HepG2 (cell line): ENCODE measurements at regions not wholly inside any gene's neighbourhood (a gene's known extent, or its start where the extent isn't known, plus 50 kb on each side); places are given as distances from the start of the nearest gene placed in this dataset.

ENCODE experiments used
- ATF2 ChIP-seq: sonication (generic); formaldehyde crosslinking; IDR thresholded peaks from 2 replicates; pipeline ENCODE4 v1.4.0; 2020; ENCODE audit warnings: missing genetic modification reagents
- BCL6 ChIP-seq: IDR thresholded peaks from 2 replicates; pipeline ENCODE4 v1.6.1; 2016; ENCODE audit warnings: missing genetic modification reagents, missing compliant biosample characterization
- IRF2 ChIP-seq: IDR thresholded peaks from 2 replicates; pipeline ENCODE4 v1.6.1; 2018; ENCODE audit warnings: missing genetic modification reagents, missing compliant biosample characterization
- KLF11 ChIP-seq: IDR thresholded peaks from 2 replicates; pipeline ENCODE4 v1.6.1; 2016; ENCODE audit warnings: missing compliant biosample characterization
- NCOR1 ChIP-seq: fragments of 200-600 bp; sonication (generic); IDR thresholded peaks from 2 replicates; pipeline ENCODE4 v1.7.0; 2017; ENCODE audit warnings: antibody characterized with exemption, low read length, borderline replicate concordance
- ONECUT2 ChIP-seq: sonication (generic); formaldehyde crosslinking; IDR thresholded peaks from 2 replicates; pipeline ENCODE4 v1.4.0; 2020; ENCODE audit warnings: missing genetic modification reagents
- PAF1 ChIP-seq: IDR thresholded peaks from 2 replicates; pipeline ENCODE4 v1.6.1; 2016; ENCODE audit warnings: missing genetic modification reagents, missing compliant biosample characterization
- PITX1 ChIP-seq: sonication (generic); formaldehyde crosslinking; IDR thresholded peaks from 2 replicates; pipeline ENCODE4 v1.5.1; 2020; ENCODE audit warnings: mild to moderate bottlenecking, missing genetic modification reagents
- RAD51 ChIP-seq: fragments of 450-650 bp; IDR thresholded peaks from 2 replicates; pipeline ENCODE4 v1.6.1; 2016; ENCODE audit warnings: borderline replicate concordance
- RNF219 ChIP-seq: sonication (generic); formaldehyde crosslinking; IDR thresholded peaks from 2 replicates; pipeline ENCODE4 v1.5.0; 2020; ENCODE audit warnings: mild to moderate bottlenecking, missing genetic modification reagents
- SCMH1 ChIP-seq: sonication (generic); formaldehyde crosslinking; IDR thresholded peaks from 2 replicates; pipeline ENCODE4 v1.9.0; 2021; ENCODE audit warnings: missing genetic modification reagents, mild to moderate bottlenecking, borderline replicate concordance
- SIX1 ChIP-seq: sonication (generic); formaldehyde crosslinking; IDR thresholded peaks from 2 replicates; pipeline ENCODE4 v1.4.0; 2020; ENCODE audit warnings: missing genetic modification reagents, borderline replicate concordance
- ZNF12 ChIP-seq: sonication (generic); formaldehyde crosslinking; IDR thresholded peaks from 2 replicates; pipeline ENCODE4 v1.5.0; 2020; ENCODE audit warnings: missing genetic modification reagents
- ZSCAN31 ChIP-seq: sonication (generic); formaldehyde crosslinking; IDR thresholded peaks from 2 replicates; pipeline ENCODE4 v1.5.0; 2020; ENCODE audit warnings: low read depth, mild to moderate bottlenecking, missing genetic modification reagents
- TF ChIP-seq, protein P1 (sequence below): fragments of 450-650 bp; IDR thresholded peaks from 2 replicates; pipeline ENCODE4 v1.6.1; 2017; ENCODE audit warnings: mild to moderate bottlenecking
- TF ChIP-seq, protein P2 (sequence below): sonication (generic); formaldehyde crosslinking; IDR thresholded peaks from 2 replicates; pipeline ENCODE4 v1.5.0; 2020; ENCODE audit warnings: missing genetic modification reagents
- TF ChIP-seq, protein P3 (sequence below): fragments of 450-650 bp; IDR thresholded peaks from 2 replicates; pipeline ENCODE4 v1.6.1; 2016

DNA sequence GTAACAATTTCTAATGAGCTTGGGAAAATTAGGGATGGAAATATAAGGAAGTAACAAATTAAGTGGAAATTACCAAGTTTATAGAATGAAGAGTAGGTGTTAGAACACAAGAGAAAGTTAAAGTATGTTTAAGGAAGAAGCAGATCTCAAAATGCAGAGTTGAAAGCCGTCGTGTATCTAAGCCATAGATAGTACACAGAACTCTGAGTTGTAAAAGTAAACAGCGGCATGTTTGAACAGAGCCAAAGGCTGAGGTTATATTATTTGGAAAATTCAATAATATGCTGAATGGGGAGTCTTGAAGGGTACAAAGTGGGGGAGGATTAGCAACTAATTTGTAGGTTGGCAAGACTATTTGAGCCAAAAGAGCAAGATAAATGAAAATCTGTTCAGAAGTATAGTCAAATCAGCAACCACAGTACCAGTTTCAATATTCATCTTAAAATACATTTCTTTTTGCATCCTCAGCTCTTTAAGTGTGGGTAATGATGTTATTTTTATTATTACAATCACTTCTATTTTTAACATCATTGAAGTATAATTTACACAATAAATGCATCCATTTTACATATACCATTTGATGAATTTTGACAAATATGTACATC is 594.8 kb upstream of the ANO3 start (continued):
- TF ChIP-seq ATF2 (CRISPR knock-in tag), result 0 out of 2 replicates have a peak, but pooled peaks have one; percentile 36
- TF ChIP-seq PAF1 (CRISPR knock-in tag), result no peak
- no peak for TF ChIP-seq ZNF12 (CRISPR knock-in tag)
- no peak for TF ChIP-seq SCMH1 (CRISPR knock-in tag)
- TF ChIP-seq ZSCAN31 (CRISPR knock-in tag), result no peak
- TF ChIP-seq, protein P1, sequence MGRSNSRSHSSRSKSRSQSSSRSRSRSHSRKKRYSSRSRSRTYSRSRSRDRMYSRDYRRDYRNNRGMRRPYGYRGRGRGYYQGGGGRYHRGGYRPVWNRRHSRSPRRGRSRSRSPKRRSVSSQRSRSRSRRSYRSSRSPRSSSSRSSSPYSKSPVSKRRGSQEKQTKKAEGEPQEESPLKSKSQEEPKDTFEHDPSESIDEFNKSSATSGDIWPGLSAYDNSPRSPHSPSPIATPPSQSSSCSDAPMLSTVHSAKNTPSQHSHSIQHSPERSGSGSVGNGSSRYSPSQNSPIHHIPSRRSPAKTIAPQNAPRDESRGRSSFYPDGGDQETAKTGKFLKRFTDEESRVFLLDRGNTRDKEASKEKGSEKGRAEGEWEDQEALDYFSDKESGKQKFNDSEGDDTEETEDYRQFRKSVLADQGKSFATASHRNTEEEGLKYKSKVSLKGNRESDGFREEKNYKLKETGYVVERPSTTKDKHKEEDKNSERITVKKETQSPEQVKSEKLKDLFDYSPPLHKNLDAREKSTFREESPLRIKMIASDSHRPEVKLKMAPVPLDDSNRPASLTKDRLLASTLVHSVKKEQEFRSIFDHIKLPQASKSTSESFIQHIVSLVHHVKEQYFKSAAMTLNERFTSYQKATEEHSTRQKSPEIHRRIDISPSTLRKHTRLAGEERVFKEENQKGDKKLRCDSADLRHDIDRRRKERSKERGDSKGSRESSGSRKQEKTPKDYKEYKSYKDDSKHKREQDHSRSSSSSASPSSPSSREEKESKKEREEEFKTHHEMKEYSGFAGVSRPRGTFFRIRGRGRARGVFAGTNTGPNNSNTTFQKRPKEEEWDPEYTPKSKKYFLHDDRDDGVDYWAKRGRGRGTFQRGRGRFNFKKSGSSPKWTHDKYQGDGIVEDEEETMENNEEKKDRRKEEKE, result no peak
- no peak for TF ChIP-seq KLF11 (CRISPR knock-in tag)
- TF ChIP-seq RNF219 (CRISPR knock-in tag), result no peak
- peak; percentile 45; the same call in 1 of the 2 replicates for TF ChIP-seq ONECUT2 (CRISPR knock-in tag)
- no peak for TF ChIP-seq SIX1 (CRISPR knock-in tag)
- TF ChIP-seq NCOR1, result peak; percentile 54; the same call in 1 of the 2 replicates
- peak; percentile 54; the same call in 1 of the 2 replicates for TF ChIP-seq PITX1 (CRISPR knock-in tag)
- TF ChIP-seq RAD51, result no peak
- 0 out of 2 replicates have a peak, but pooled peaks have one; percentile 18 for TF ChIP-seq BCL6 (CRISPR knock-in tag)
- TF ChIP-seq, protein P2, sequence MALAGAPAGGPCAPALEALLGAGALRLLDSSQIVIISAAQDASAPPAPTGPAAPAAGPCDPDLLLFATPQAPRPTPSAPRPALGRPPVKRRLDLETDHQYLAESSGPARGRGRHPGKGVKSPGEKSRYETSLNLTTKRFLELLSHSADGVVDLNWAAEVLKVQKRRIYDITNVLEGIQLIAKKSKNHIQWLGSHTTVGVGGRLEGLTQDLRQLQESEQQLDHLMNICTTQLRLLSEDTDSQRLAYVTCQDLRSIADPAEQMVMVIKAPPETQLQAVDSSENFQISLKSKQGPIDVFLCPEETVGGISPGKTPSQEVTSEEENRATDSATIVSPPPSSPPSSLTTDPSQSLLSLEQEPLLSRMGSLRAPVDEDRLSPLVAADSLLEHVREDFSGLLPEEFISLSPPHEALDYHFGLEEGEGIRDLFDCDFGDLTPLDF (CRISPR knock-in tag), result no peak
- TF ChIP-seq, protein P3, sequence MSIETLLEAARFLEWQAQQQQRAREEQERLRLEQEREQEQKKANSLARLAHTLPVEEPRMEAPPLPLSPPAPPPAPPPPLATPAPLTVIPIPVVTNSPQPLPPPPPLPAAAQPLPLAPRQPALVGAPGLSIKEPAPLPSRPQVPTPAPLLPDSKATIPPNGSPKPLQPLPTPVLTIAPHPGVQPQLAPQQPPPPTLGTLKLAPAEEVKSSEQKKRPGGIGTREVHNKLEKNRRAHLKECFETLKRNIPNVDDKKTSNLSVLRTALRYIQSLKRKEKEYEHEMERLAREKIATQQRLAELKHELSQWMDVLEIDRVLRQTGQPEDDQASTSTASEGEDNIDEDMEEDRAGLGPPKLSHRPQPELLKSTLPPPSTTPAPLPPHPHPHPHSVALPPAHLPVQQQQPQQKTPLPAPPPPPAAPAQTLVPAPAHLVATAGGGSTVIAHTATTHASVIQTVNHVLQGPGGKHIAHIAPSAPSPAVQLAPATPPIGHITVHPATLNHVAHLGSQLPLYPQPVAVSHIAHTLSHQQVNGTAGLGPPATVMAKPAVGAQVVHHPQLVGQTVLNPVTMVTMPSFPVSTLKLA, result no peak
- TF ChIP-seq IRF2 (CRISPR knock-in tag), result no peak
